Tibial nerve (tissue), 4 donors: ENCODE measurements at regions not wholly inside any gene's neighbourhood (a gene's known extent, or its start where the extent isn't known, plus 50 kb on each side); places are given as distances from the start of the nearest gene placed in this dataset.

Experiments used
- EP300 ChIP-seq, 2 donors: sonication (generic); formaldehyde crosslinking; IDR thresholded peaks; one replicate each; pipeline ENCODE4 v1.6.1; 2017; ENCODE audit warnings: antibody characterized with exemption in 2 of 2, mild to moderate bottlenecking in 1 of 2
- POLR2A ChIP-seq, 2 donors: fragments of 450-650 bp; IDR thresholded peaks; one replicate each; pipeline ENCODE4 v1.6.1; 2017; ENCODE audit warnings: antibody characterized with exemption in 2 of 2, mild to moderate bottlenecking in 2 of 2, moderate library complexity in 2 of 2
- TF ChIP-seq, protein P1 (sequence below), 5 experiments: fragments of 200-600 bp in 3 of 5; fragments of 450-650 bp in 2 of 5; sonication (generic) in 3 of 5; IDR thresholded peaks; one replicate each; pipeline ENCODE4 v1.5.1; 2016 to 2019; ENCODE audit warnings: antibody characterized with exemption in 5 of 5, mild to moderate bottlenecking in 3 of 5, moderate library complexity in 2 of 5

- TF ChIP-seq, protein P1, sequence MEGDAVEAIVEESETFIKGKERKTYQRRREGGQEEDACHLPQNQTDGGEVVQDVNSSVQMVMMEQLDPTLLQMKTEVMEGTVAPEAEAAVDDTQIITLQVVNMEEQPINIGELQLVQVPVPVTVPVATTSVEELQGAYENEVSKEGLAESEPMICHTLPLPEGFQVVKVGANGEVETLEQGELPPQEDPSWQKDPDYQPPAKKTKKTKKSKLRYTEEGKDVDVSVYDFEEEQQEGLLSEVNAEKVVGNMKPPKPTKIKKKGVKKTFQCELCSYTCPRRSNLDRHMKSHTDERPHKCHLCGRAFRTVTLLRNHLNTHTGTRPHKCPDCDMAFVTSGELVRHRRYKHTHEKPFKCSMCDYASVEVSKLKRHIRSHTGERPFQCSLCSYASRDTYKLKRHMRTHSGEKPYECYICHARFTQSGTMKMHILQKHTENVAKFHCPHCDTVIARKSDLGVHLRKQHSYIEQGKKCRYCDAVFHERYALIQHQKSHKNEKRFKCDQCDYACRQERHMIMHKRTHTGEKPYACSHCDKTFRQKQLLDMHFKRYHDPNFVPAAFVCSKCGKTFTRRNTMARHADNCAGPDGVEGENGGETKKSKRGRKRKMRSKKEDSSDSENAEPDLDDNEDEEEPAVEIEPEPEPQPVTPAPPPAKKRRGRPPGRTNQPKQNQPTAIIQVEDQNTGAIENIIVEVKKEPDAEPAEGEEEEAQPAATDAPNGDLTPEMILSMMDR (IDR thresholded peaks at IDR 0.05) = no peak
- no peak for TF ChIP-seq EP300 (IDR thresholded peaks at IDR 0.05)
- TF ChIP-seq POLR2A (IDR thresholded peaks at IDR 0.05) = no peak
These were observed 59.1 kb upstream of the TMEM252 start for GRCh38 chr9:68599826-68600225.
